OCI-LY7 (cell line): ENCODE measurements at regions not wholly inside any gene's neighbourhood (a gene's known extent, or its start where the extent isn't known, plus 50 kb on each side); places are given as distances from the start of the nearest gene placed in this dataset.

Source experiments
- EZH2phosphoT487 ChIP-seq: fragments of 200-600 bp; sonication (generic); IDR thresholded peaks from 2 replicates; pipeline ENCODE4 v1.6.1; 2018; ENCODE audit warnings: low read depth, borderline replicate concordance, mild to moderate bottlenecking, mixed run types, antibody characterized with exemption, low read length, moderate library complexity, mixed read lengths
- TF ChIP-seq, protein P1 (sequence below): fragments of 200-600 bp; sonication (generic); conservative IDR thresholded peaks from 2 replicates; pipeline ENCODE4 v1.5.1; 2014; ENCODE audit warnings: mild to moderate bottlenecking, antibody characterized with exemption, low read length, moderate library complexity, mixed read lengths

DNA sequence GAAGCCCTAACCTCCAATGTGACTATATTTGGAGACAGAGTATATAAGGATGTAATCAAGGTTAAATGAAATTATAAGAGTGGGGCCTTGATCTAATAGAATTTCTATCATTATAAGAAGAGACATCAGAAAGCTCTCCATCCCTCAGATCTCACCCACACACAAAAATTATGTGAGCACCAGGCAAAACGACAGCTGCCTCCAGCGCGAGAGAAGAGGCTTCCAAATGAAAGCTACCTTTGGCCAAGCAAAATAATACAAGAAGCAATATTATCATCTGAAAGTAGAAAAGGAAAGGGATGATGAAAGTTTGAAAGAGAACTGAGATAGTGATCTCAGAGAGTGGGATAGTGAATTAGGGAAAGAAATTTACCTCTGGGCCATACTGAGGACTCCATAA, 1192.5 kb downstream of the NXPH1 start:
- TF ChIP-seq, protein P1, sequence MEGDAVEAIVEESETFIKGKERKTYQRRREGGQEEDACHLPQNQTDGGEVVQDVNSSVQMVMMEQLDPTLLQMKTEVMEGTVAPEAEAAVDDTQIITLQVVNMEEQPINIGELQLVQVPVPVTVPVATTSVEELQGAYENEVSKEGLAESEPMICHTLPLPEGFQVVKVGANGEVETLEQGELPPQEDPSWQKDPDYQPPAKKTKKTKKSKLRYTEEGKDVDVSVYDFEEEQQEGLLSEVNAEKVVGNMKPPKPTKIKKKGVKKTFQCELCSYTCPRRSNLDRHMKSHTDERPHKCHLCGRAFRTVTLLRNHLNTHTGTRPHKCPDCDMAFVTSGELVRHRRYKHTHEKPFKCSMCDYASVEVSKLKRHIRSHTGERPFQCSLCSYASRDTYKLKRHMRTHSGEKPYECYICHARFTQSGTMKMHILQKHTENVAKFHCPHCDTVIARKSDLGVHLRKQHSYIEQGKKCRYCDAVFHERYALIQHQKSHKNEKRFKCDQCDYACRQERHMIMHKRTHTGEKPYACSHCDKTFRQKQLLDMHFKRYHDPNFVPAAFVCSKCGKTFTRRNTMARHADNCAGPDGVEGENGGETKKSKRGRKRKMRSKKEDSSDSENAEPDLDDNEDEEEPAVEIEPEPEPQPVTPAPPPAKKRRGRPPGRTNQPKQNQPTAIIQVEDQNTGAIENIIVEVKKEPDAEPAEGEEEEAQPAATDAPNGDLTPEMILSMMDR: no peak
- TF ChIP-seq EZH2phosphoT487: no peak
